CD1c-positive myeloid dendritic cell (primary cell): ENCODE measurements at regions not wholly inside any gene's neighbourhood (a gene's known extent, or its start where the extent isn't known, plus 50 kb on each side); places are given as distances from the start of the nearest gene placed in this dataset.

Experiments
- DNase-seq: peaks from one replicate; pipeline ENCODE4 v3.0.0-alpha.2; 2016; ENCODE audit errors: extremely low spot score

DNA sequence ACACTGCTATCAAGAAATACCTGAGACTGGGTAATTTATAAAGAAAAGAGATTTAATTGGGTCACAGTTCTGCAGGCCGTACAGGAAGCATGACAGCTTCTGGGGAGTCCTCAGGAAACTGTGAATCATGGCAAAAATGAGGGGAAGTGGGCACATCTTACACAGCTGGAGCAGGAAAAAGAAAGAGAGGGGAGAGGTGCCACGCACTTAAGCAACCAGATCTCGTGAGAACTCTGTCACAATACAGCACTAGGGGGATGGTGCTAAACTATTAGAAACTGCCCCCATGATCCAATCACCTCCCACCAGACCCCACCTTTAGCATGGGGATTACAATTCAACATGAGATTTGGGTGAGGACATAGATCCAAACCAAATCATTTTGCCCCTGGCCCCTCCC, 105.5 kb upstream of the CPLX2 start:
- peak; percentile 10 for DNase-seq

DNA sequence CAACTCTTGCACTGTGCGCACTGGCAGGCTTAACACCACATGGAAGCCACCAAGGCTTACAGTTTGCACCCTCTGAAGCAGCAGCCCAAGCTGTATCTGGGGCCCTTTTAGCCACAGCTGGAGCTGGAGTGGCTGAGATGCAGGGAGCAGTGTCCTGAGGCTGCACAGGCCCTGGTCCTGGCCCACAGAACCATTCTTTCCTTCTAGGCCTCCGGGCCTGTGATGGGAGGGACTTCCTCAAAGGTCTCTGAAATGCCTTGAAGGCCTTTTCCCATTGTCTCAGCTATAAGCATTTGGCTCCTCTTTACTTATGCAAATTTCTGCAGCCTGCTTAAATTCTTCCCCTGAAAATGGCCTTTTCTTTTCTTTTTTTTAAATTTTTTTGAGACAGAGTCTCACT, 104.4 kb upstream of the CPLX2 start:
- DNase-seq = no peak

DNA sequence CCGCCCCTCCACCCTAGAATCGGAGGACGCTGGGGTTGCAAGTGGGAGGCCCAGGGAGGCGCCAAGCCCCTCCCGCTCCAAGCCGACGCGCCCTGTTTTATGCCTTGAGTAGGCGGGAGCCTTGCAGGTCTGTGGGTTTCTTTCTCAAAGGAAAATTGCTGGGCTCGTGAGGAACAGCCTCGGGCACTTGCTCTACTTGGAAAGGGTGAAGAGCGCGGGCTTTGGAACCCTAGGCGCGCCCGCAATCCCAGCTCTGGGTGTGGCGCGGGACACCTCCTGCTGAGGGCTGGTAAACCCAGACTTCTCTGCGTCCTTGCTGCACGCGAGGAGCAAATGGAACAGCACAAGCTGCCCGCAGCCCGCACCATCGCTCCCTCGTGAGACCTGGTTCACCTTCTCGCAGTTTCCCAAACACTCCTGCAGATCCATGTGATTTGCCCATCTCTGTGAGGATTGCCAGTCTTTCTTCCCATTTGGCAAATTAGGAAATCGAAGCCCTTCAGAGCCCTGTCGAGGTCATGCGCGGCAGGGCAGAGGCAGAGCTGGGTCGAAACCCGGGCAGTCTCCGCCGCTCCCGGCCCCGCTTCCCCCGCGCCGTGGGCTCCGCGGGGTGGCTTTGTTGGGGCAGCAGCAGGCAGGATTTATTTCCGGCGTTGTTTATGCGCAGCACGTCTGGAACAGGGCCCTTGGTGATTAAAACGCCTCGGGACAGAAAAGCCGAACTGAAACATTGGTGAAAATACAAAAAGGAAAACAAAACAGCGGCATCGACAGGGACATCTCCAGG, 98.4 kb upstream of the CPLX2 start:
- DNase-seq = no peak

DNA sequence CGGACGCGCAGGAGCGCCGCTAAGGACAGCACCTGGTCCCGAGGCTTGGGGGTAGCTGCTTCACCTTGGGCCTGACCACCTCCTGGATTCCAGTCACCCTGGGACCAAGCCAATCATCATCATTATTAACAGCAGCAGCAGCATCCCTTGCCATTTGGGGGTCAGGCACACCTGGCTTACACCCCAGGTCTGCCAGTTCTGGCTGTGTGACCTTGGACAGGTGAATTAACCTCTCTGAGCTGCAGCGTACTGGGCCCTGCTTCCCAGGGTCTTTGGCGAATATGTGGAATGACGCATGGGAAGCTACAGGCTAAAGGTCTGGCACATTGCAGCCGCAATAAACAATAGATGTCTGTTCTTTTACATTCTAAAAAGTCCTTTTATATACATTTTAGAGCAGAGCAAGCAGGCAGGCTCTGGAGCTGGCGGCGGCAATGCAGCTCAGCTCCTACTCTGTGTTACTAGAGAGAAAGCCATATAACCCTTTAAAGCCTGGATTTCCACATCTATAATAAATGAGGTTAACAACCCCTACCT, 97.8 kb upstream of the CPLX2 start:
- no peak for DNase-seq

DNA sequence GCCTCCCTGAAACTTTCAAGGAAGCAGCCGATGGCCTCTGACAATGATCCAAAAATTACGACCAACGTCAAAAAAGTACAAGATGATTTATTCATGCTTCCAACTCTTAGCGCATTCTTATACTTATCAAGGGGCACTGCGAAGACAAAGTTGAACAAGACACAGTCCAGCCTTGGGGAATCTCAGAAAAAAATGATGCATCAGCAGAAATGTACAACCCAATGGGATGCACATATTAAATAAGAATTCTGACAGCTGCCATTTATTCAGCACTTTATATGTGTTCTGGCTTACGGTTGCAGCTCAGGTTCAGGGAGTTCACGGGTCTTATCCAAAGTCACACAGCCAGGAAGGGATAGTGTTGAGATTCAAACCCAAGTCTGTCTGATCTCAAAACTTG, 96.0 kb upstream of the CPLX2 start:
- DNase-seq = no peak

DNA sequence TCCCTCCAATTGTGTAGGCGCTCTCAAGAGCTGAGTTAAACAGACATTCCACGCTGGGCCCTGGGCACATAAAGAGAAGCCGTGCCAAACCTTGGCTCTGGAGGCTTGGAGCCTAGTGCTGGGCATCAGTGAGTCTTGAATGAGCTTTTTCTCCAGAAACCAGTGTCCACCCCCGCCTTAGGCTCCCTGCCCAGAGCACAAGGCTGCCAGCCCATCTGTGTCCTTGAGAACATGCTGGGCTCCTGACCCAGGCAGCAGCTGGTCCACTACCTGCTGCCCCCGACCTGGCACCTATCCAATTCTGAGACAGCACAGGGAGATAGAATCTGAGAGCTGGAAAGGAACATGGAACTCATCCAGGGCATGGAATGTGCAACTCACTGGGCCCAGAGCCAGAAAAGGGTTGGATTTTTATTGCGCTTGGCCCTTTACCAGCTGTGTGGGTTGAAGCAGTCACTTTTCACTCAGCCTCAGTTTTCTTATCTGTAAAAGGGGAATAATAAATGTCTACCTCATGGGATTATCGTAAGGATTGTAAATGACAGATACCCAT, 92.4 kb upstream of the CPLX2 start:
- DNase-seq = no peak

DNA sequence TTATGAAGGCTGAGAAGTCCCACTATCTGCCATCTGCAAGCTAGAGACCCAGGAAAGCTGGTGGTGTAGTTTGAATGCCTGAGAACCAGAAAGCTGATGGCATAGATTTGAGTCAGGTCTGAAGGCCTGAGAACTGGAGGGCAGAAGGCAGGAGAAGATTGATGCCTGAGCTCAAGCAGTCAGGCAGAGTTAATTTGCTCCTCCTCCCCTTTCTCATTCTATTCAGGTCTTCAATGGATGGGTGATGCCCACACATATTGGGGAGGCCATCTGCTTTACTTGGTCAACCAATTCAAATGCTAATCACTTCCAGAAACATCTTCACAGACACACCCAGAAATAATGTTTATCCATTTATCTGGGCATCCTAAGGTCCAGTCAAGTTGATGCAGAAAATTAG, 87.6 kb upstream of the CPLX2 start:
- DNase-seq = no peak

DNA sequence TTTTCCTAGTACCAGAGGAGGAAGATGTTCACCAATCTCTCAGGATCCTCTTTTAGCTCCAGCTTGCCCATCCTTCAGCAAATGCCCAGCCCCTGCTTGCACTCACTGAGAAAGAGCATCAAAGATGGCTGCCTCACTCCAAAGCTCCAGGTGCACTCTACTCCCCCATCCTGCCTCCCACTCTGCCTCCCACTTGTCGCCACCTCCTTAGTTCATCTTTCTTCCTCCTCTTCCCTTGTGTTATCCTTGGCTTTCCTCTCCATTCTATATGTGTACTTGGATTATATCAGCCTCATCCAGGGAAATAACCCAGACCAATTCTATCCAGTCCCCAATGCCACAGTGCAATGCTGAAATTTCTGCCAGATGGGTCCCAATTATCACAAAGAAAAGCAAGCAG, 87.1 kb upstream of the CPLX2 start:
- DNase-seq = no peak

DNA sequence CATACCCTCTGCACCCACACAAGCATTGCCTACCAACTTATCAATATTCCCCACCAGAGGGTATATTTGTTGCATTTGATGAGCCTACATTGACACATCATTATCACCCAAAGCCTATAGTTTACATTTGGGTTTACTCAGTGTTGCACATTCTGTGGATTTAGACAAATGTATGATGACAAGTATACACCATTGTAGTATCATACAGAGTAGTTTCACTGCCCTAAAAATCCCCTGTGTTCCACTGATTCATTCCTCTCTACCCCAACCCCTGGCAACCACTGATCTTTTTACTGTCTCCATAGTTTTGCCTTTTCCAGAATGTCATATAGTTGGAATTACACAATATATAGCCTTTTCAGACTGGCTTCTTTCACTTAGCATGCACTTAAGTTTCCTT, 85.7 kb upstream of the CPLX2 start:
- no peak for DNase-seq

DNA sequence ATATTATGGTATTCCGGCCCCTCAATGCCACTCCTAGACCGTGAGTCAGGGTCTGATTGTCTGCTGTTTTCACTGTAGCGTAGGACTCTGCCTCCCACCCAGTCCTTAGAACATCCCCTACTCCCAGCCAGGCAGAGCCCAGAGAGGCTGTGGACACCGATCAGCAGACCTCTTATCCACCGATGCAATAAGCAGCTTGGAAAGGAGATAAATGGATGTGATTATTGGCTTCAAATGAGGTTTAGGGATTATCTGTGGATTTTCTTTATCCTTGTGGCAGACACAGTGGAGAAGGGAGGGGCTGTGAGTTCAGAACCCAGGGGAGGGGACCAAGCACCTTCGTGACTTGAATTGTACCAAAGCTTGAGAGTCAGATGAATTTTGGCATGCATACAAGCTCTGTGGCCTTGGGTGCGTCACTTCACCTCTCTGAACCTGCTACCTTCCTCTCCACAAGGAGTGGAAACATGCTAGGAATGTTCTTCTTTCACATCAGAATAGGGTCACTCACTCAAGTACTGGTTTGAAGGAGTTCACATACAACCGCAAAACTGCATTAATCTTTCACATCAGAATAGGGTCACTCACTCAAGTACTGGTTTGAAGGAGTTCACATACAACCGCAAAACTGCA, 83.1 kb upstream of the CPLX2 start:
- DNase-seq = no peak

DNA sequence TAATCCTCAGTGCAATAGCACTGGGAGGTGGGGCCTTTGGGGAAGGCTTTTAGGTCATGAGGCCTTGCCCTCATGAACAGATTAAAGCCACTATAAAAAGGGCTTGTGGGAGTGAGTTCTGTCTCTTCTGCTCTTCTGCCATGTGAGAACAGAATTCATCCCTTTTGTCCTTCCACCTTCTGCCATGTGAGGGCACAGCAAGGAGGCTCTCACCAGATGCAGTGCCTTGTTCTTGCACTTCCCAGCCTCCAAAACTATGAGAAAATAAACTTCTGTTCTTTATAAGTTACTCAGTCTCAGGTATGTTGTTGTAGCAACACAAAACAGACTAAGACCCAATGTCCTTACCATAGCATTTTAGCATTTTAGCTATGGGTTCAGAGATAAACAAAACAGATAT, 81.7 kb upstream of the CPLX2 start:
- no peak for DNase-seq

DNA sequence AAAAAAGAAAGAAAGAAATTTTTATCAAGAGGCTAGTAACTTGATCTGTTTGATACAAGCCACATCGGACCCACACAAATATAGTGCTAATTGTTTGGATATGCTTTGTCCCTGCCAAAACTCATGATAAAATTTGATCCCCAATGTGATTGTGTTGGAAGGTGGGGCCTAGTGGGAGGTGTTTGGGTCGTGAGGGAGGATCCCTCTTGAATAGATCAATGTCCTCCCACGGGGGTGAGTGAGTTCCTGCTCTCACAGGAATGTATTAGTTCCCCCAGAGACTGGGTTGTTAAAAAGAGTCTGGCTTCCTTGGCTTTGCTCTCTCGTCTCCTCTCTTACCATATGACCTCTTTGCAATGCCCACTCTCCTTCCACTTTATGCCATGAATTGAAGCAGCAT, 80.6 kb upstream of the CPLX2 start:
- no peak for DNase-seq

DNA sequence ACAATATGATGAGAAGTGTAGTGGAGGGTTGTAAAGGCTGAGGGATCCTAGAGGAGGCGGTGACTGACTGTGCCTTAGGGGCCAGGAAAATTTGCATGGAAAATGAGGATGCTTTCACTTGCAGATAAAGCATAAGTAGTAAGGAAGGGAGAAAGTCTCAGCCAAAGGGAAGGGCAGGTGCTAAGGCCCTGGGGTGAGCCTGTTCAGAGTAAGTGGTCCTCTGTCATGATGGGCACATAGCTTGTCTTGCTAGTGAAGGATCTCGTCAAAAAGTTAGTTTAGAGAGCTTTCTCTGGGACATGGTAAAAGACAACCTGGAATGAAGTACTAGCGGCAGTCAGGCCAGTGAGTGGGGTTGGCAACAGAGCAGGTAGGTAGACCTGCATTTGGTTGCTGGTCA, 75.4 kb upstream of the CPLX2 start:
- DNase-seq = no peak

DNA sequence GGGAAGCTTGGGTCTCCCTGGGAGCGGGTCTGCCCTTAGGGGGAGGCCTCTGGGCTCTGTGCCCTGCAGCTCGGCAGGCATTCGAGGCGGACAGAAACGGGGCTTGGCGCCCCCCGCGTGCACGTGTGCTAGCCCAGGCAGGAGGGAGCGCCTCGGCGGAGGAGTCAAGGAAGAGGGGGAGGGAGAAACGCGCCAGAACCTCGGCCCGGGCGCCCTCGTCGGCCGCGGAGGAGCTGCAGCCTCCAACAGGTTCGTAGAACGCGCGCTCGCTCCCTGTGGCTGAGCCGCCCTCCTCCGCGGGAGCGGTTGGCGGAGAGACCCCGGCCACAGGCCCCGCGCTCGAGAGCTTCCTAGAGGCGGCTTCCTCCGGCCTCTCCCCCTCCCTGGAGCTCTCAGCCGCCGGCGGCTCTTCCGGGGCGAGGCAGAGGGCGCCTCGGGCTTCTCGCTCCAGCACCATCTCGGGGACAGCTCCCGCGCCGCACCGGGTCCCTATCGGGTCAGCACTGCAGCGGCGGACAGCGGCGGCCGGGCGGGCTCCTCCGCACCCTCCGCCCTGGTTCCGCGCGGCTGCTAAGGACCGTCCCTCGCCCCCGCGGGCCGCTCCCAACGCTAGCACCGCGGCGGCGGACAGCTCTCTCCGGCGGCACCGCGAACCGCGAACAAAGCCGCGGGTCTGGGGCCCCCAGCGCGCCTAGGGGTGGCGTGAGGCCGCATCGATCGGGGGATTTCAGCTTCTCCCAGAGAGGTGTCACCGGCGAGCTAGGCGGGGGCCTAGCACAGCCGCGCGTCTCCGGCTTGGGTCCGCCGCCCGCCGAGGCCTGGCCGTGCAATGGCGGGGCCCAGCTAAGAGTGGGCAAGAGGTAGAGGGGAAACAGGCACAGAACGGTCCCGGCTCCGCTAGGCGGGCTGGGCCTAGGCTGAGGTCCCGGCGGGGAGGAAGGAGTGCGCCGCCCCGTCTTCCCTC, 74.6 kb upstream of the CPLX2 start:
- DNase-seq = peak; percentile 83

DNA sequence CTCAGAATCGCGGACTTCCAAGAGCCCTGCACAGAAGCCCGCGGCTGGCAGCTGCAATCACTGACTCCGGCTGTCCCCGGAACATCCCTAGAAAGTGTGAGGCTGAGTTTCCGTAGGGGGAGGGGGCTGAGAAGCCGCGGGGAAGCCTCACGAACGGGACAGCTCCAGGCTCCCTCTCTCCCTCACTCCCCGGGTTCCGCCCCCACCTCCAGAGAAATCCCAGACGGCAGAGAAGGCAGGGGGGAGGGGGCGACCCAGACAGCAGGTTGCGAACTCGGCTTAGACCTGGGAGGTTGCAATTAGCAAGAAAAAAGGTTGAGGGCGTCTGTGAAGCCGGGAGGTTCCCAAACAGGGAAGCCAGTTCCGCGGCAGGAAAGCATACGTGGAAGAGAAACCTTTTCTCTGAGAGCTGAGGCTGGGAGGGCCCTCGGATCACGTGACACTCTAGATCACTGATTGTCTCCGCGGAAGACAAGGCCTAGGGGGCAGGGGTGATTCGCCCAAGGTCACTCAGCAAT, 73.8 kb upstream of the CPLX2 start:
- no peak for DNase-seq

DNA sequence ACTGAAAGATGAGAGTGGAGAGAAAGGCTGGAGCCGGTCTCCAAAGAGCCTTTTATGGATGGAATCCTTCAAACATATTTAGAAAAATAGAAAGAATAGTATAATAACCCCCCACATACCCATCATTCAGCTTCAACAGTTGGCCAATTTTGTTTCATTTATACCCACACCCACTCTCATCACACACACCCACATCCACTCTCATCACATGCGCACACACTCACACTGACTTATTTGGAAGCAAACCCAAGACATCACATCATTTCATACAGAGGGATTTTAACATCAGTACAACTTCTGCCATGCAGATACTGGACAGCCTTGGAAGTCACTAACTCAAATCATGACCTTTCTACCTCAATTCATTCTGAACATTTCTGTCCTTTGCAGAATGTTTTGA, 72.8 kb upstream of the CPLX2 start:
- DNase-seq = no peak

DNA sequence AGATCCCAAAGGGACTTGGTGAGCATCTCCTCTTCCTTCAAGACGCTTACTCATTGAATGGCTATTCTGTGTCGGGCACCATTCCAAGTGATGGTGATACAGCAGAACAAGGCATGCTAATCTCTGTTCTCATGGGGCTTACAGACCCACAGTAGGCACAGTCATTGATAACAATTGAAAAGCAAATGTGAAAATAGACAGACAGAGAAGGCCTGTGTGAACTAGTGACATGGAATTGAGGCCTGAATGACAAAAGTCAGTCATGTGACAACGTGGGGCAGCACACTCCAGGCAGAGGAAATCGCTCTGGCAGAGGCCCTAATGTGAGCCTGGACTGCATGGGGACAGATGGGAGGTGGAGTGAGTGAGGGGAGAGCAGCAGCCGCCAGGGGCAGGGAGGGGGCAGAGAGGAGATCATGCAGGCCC, 70.7 kb upstream of the CPLX2 start:
- no peak for DNase-seq

DNA sequence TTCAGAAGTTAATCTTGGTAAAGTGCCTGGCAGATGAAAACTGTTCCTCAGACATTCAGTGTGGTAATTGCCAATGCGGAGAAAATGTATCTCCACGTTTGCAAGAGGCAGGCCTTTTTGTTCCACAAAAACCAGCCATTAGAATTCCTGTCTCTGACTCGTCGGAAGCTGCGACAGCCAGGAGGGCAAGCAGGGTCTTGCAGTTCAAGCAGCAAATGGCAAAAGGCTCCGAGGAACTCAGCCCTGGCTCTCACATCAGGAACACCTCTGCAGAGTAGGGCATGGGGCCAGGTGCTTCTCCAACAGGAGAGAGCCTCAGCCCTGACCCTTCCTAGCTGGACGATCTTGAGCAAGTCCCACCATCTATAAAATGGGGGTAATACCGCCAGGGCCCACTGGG, 69.0 kb upstream of the CPLX2 start:
- DNase-seq = no peak

DNA sequence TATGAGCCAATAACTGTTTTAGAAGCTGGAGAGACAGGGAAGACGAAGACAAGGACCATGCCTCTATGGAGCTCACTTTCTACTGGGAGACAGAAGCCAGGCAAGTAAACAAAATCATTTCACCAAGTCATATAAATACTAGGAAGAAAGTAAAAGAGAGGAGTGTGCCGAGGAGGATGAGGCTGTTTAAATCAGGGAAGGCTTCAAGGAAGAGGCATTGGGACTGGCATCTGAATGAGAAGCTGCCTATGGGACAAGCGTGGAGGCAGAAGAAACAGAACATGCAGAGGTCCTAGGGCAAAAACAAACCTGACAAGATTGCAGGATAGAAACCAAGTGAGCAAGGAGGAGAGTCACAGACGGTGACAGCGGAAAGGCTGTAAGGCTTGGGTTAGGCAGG, 68.1 kb upstream of the CPLX2 start:
- DNase-seq = no peak

DNA sequence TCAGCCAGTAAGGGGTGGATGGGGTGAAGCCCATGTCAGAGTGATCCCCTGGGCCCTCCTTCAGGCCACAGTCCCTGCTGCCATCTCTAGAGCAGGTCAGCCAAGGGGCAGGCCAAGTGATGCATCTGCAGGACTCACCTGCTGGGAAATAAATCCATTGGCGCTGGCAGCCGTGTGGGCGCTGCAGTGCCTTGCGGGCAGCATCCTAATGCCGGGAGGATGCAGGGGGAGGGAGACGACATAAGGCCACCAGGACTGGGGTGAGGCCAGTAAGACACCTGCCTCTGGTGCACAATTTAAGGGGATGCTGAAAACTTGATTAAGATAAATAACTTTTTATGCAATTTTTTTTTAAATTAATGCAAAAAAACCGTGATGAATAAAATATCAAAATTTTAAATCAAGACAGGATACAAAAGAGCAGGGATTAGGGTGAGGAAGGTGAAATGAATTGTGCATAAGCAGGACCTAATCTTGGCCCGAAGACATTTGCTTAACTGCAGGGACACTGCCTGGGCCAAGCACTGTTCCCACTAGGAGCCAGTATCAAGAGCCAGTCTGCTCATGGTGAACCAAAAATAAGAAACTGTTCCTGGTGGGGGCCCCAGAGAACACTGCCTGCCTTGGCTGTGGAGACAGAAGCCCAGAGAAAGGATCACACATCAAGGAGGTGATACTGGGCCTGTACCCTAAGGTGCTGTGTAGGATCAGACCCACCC, 67.5 kb upstream of the CPLX2 start:
- no peak for DNase-seq
